Adipocyte (in vitro differentiated cells): ENCODE measurements at regions not wholly inside any gene's neighbourhood (a gene's known extent, or its start where the extent isn't known, plus 50 kb on each side); places are given as distances from the start of the nearest gene placed in this dataset.

ENCODE experiments used
- DNase-seq: peaks from one replicate; pipeline ENCODE4 v3.0.0-alpha.2; 2015; ENCODE audit warnings: low read depth
- H3K27me3 ChIP-seq: replicated peaks from 2 replicates; pipeline ENCODE4 v1.7.0; 2013; ENCODE audit warnings: mild to moderate bottlenecking, low read length, moderate library complexity; ENCODE audit not compliant: control insufficient read depth, insufficient read depth
- H3K36me3 ChIP-seq: 2 replicates; pipeline ENCODE4 v1.7.0; 2013; ENCODE audit warnings: low read length, mild to moderate bottlenecking, moderate library complexity; ENCODE audit not compliant: control insufficient read depth, insufficient read depth, severe bottlenecking
- H3K4me1 ChIP-seq: 2 replicates; pipeline ENCODE4 v1.7.0; 2013; ENCODE audit warnings: mild to moderate bottlenecking, low read length, moderate library complexity; ENCODE audit not compliant: control insufficient read depth, insufficient read depth
- H3K4me3 ChIP-seq: 2 replicates; pipeline ENCODE4 v1.7.0; 2013; ENCODE audit warnings: mild to moderate bottlenecking, low read length, moderate library complexity
- H3K9ac ChIP-seq: 2 replicates; pipeline ENCODE4 v1.7.0; 2013; ENCODE audit warnings: mild to moderate bottlenecking, low read length, moderate library complexity
- H3K9me3 ChIP-seq: 2 replicates; pipeline ENCODE4 v1.7.0; 2013; ENCODE audit warnings: mild to moderate bottlenecking, low read length, moderate library complexity; ENCODE audit not compliant: control insufficient read depth

- Histone ChIP-seq H3K4me3 (no peak overlapping the region), H3K27me3 (no peaks in the 10 kb centered on the region), H3K9me3 (no peaks in the 10 kb centered on the region), H3K4me1 (peaks cover 39% of the 10 kb centered on the region), H3K36me3 (no peaks in the 10 kb centered on the region), H3K9ac (peak overlapping the region; percentile 66)
- DNase-seq = no peak
Observed at GRCh38 chr6:53413326-53413725, 64.6 kb upstream of the ELOVL5 start.

GRCh38 chr6:53412751-53413150 lies 64.0 kb upstream of the ELOVL5 start:
- Histone ChIP-seq H3K4me3 (peak overlapping the region; percentile 12), H3K4me1 (peaks cover 33% of the 10 kb centered on the region), H3K27me3 (no peaks in the 10 kb centered on the region), H3K9ac (peak overlapping the region; percentile 66), H3K36me3 (no peaks in the 10 kb centered on the region), H3K9me3 (no peaks in the 10 kb centered on the region)
- DNase-seq = peak; percentile 60

GRCh38 chr6:53412021-53412715 lies 63.4 kb upstream of the ELOVL5 start:
- peak overlapping the region; percentile 42 for H3K9ac ChIP-seq
- H3K4me1 ChIP-seq = peaks cover 32% of the 10 kb centered on the region
- peak overlapping the region; percentile 12 for H3K4me3 ChIP-seq
- H3K27me3 ChIP-seq = no peaks in the 10 kb centered on the region
- no peak for DNase-seq
- no peaks in the 10 kb centered on the region for H3K36me3 ChIP-seq
- H3K9me3 ChIP-seq = no peaks in the 10 kb centered on the region

- DNase-seq = no peak
- peaks cover 32% of the 10 kb centered on the region for H3K4me1 ChIP-seq
- H3K9ac ChIP-seq = no peak overlapping the region
- H3K9me3 ChIP-seq = no peaks in the 10 kb centered on the region
- H3K36me3 ChIP-seq = no peaks in the 10 kb centered on the region
- H3K27me3 ChIP-seq = no peaks in the 10 kb centered on the region
- no peak overlapping the region for H3K4me3 ChIP-seq
Observed at GRCh38 chr6:53411451-53411850, 62.7 kb upstream of the ELOVL5 start.

- no peak overlapping the region for H3K4me3 ChIP-seq
- no peak overlapping the region for H3K9ac ChIP-seq
- DNase-seq = peak; percentile 47
- no peaks in the 10 kb centered on the region for H3K9me3 ChIP-seq
- no peaks in the 10 kb centered on the region for H3K27me3 ChIP-seq
- H3K36me3 ChIP-seq = no peaks in the 10 kb centered on the region
- H3K4me1 ChIP-seq = peaks cover 32% of the 10 kb centered on the region
Observed at GRCh38 chr6:53410508-53411258, 61.9 kb upstream of the ELOVL5 start.

GRCh38 chr6:53408826-53409225 lies 60.1 kb upstream of the ELOVL5 start:
- Histone ChIP-seq H3K4me1 (peaks cover 30% of the 10 kb centered on the region), H3K36me3 (no peaks in the 10 kb centered on the region), H3K27me3 (no peaks in the 10 kb centered on the region), H3K9me3 (no peaks in the 10 kb centered on the region), H3K9ac (no peak overlapping the region), H3K4me3 (no peak overlapping the region)
- DNase-seq = no peak

GRCh38 chr6:53399027-53399344 lies 50.2 kb upstream of the ELOVL5 start:
- Histone ChIP-seq H3K9ac (no peak overlapping the region), H3K9me3 (no peaks in the 10 kb centered on the region), H3K36me3 (no peaks in the 10 kb centered on the region), H3K4me1 (peaks cover 3% of the 10 kb centered on the region), H3K27me3 (no peaks in the 10 kb centered on the region), H3K4me3 (no peak overlapping the region)
- no peak for DNase-seq

GRCh38 chr6:53398247-53399026 lies 49.7 kb upstream of the ELOVL5 start:
- peaks cover 3% of the 10 kb centered on the region for H3K4me1 ChIP-seq
- no peak overlapping the region for H3K4me3 ChIP-seq
- no peaks in the 10 kb centered on the region for H3K9me3 ChIP-seq
- H3K9ac ChIP-seq = no peak overlapping the region
- H3K27me3 ChIP-seq = no peaks in the 10 kb centered on the region
- peak; percentile 42 for DNase-seq
- H3K36me3 ChIP-seq = no peaks in the 10 kb centered on the region
